ENCODE measurements at regions not wholly inside any gene's neighbourhood (a gene's known extent, or its start where the extent isn't known, plus 50 kb on each side); places are given as distances from the start of the nearest gene placed in this dataset.

GRCh38 chrX:5458300-5458842 lies 770.3 kb downstream of the NLGN4X start:
- TF ChIP-seq CTCF (IDR thresholded peaks at IDR 0.05) = no peak
- no peak for TF ChIP-seq POLR2A (IDR thresholded peaks at IDR 0.05)

Data from uterus (tissue), 2 donors.